ENCODE measurements at regions not wholly inside any gene's neighbourhood (a gene's known extent, or its start where the extent isn't known, plus 50 kb on each side); places are given as distances from the start of the nearest gene placed in this dataset.

DNA sequence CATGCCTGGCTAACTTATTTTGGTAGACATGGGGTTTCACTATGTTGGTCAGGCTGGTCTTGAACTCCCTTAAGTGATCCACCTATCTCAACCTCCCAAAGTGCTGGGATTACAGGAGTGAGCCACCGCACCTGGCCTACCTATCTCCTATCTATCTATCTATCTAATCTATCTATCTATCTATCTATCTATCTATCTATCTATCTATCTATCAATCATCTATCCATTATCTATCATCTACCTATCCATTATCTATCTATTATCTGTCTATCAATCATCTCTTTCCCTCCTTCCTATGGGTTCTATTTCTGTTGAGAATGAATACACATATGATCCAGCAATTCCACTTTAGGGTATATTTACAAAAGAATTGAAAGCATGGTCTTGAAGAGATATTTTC lies 194.2 kb upstream of the ARG1 start:
- H3K27me3 ChIP-seq = no peaks in the 10 kb centered on the region
- no peak for DNase-seq
- no peaks in the 10 kb centered on the region for H3K9me3 ChIP-seq
- no peak overlapping the region for H3K4me3 ChIP-seq
- H3K36me3 ChIP-seq = no peaks in the 10 kb centered on the region

DNA sequence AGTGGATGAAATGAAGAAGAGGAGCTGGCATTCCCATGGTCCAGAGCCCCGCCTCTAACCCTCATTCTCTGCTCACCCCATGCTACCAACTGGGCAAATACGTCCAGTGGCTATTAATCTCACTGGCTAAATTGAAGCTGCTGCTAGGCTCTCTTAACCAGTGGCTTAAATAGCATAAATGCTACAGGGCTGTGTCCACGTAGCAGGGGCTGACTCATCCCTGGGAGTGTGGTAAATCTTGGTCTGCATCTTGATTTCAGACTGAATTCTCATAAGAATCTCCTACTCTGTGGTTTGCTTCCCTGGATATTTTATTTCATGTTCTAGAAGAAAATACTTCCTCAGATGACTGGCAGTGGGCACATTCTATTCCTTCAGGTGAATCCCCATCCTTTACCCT lies 193.1 kb upstream of the ARG1 start:
- Histone ChIP-seq H3K9me3 (no peaks in the 10 kb centered on the region), H3K27me3 (no peaks in the 10 kb centered on the region), H3K36me3 (no peaks in the 10 kb centered on the region), H3K4me3 (no peak overlapping the region)
- peak; percentile 70 for DNase-seq

DNA sequence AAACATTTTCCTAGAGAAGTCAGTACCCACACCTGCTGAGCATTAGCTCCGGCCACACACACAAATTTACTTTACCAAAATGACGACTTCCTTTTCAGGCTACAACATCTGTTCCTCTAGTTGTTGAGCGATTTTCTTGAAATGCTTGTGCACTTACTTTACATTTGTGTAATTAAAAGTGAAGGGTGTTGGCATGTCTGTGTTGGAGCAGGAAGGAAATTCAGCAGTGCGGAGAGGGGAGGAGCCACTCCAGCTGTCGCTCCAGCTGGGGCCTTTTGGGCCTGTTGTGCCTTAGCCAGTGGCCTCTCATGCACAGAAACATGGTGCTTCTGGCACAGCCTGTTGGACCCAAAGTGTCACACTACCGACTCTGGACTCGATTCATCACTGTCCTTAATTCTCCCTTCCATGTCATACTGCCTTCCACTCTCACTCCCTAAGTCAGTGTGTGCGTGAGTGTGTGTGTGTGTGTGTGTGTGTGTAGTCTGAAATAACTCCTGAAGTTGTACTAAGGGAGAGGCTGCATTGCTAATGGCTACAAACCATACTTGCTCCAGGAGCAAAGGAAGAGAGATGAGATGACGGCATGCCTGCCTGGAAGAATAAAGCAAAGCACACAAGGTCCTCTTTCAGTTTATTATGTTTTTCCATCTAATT lies 191.8 kb upstream of the ARG1 start:
- no peaks in the 10 kb centered on the region for H3K27me3 ChIP-seq
- no peak overlapping the region for H3K4me3 ChIP-seq
- no peak for DNase-seq
- H3K9me3 ChIP-seq = no peaks in the 10 kb centered on the region
- no peaks in the 10 kb centered on the region for H3K36me3 ChIP-seq

DNA sequence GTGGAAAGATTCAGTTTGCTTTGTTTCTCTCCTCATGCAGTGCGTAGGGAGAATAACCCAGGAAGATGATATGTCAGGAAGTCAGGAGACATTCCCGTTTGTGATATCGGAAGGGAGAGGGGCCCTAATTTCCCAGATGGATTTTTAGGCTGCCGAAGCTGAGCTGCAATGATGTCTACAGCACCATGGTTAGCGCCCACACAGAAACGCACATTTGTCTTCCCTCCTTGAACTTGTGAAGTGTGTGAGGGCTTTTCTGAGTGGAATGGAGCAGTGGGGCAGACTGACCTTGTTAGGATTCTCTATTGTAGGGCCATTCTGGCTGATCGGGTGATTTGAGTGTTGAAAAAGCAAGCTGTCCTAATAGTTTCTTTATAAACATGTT lies 191.3 kb upstream of the ARG1 start:
- Histone ChIP-seq H3K9me3 (no peaks in the 10 kb centered on the region), H3K27me3 (no peaks in the 10 kb centered on the region), H3K4me3 (no peak overlapping the region), H3K36me3 (no peaks in the 10 kb centered on the region)
- DNase-seq = no peak

DNA sequence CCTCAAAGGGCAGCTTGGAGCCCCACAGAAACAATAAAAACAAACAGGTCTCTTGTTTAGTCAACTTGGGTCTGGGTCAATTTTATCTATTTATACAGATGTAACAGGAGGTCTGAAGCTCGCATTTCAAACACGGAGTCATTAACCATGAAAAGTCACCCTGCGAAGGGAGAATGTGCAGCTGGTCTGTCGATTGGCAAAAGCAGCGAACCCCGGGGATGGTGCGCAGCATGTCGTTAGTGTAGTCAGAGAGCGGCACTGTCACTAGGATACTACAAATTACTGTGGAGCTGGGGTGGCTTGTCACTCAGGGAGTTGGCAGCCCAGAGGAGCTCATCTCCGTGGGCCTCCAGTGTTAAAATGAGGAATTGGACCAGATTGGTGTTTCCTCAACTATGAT lies 190.4 kb upstream of the ARG1 start:
- H3K36me3 ChIP-seq = no peaks in the 10 kb centered on the region
- no peak overlapping the region for H3K4me3 ChIP-seq
- no peaks in the 10 kb centered on the region for H3K9me3 ChIP-seq
- no peak for DNase-seq
- H3K27me3 ChIP-seq = no peaks in the 10 kb centered on the region

DNA sequence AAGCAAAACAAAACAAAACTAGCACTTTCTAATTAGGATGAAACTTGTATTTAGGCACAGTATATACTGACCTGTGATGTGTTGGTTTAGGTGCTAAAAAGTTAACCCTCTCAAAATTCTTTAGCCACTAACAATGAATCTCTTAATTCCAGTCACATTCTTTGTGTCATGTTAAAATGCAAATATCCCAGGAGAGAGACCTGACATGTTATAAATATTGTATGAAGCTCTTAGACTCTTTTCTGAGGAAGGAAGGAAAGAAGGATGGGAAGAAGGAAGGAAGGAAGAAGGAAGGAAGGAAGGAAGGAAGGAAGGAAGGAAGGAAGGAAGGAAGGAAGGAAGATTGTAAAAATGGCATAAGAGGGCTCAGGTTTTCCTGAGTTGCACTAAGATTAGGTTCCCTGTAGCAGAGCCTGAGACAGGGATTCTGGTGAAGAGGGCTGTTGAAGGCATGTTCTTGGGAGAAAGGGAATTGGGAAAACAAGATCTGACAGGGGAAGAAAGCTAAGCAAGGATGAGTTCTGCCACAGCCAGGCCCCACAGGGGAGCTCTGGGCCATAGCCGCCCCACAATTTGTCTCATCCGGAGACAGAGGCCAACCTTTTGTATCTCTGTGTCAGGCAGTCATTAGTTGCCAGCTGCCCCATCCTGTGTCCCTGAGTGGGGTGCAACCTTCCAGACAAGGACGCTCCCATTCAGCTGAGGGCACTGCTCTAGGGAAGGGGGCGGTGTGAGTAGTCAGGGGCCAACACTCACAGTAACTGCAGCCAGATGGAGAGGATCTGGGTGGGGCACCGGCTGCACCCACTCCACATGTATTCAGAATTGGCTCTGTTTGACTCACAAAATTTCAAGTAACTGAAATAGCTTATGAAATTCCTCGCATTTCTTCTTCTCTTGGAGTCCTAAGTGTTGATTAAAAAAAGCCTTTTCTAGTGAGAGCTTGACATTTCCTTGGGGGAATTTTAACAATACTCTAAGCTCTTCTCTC lies 189.3 kb upstream of the ARG1 start:
- DNase-seq = peak; percentile 42
- no peak overlapping the region for H3K4me3 ChIP-seq
- H3K9me3 ChIP-seq = no peaks in the 10 kb centered on the region
- no peaks in the 10 kb centered on the region for H3K36me3 ChIP-seq
- no peaks in the 10 kb centered on the region for H3K27me3 ChIP-seq

DNA sequence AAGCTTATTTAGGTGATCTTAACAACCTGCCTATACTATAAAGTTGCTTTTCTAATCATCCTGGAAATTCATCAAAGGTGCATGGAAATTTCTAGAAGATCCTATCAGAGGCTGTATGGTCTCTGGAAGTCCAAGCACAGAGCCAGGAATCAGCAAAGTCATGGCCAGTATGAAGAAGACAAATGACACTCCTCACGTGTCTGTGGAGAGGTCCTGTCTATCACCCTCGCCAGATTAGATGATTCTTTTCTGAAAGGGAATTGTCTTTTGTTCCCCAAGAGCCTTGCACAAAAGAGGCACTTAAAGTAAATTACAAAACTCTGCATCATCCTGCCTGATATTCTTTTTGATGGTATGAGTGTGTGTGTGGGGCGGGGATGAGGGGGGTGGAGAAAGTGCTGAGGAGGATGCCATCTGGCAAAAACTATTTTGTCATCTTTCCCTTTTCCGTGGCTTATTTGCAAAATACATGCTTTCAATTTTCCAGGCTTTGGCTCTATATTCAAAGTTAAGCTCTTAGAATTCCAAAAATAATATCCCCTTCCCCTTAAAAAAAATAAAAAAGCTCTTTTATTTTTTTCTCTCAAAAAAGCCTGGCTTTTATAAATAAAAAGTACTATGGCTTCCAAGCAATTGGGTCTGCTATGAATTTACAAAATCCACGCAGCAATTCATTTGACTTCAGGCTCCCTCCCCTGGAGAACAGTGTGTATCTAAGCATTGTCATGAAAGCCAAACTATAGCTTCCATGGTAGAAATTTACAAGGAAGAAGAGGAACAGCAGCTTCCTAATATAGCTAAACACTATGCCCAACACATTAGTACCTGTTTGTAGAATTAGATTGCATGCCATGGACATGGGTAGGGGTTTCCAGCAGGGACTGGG lies 185.2 kb upstream of the ARG1 start:
- DNase-seq = no peak
- Histone ChIP-seq H3K27me3 (no peaks in the 10 kb centered on the region), H3K4me3 (no peak overlapping the region), H3K36me3 (no peaks in the 10 kb centered on the region), H3K9me3 (no peaks in the 10 kb centered on the region)

DNA sequence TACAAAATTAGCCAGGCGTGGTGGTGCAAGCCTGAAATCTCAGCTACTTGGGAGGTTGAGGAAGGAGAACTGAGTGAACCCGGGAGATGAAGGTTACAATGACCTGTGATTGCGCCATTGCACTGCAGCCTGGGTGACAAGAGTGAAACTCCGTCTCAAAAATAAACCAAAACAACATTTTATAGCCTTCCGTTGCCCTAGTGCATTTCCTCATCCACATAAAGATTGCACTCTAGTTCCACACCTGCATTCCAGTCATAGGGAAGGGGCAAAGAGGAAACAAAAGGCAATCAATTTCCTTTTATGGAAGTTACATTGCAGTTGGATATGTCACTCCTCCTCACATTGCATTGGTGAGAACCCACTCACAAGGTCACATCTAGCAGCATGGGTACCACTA lies 182.7 kb upstream of the ARG1 start:
- H3K9me3 ChIP-seq = peaks cover 4% of the 10 kb centered on the region; the same call in 1 of the 2 replicates
- no peak for DNase-seq

DNA sequence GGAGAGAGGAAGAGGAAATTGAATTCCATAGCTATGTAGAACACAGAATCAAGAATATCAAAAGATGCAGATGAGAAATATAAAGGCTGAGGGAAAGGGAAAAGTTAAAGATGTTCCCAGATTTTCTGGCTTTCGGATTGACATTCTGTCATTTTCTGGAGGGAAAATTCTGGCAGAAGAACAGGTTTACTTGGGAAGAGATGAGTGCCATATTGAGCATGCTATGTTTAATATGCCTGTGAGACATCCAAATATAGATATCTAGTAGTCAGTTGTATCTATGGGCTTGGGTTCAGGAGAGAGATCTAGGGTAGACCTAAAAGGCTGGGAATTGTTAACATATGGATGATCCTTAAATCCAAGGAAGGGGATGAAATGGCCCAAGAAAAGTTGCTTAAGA lies 181.9 kb upstream of the ARG1 start:
- no peaks in the 10 kb centered on the region for H3K36me3 ChIP-seq
- H3K4me3 ChIP-seq = no peak overlapping the region
- no peaks in the 10 kb centered on the region for H3K27me3 ChIP-seq
- DNase-seq = no peak
- peaks cover 4% of the 10 kb centered on the region; the same call in 1 of the 2 replicates for H3K9me3 ChIP-seq

More for the DNA sequence above, 182.7 kb upstream of the ARG1 start:
- Histone ChIP-seq H3K4me3 (no peak overlapping the region), H3K27me3 (no peaks in the 10 kb centered on the region), H3K36me3 (no peaks in the 10 kb centered on the region)

DNA sequence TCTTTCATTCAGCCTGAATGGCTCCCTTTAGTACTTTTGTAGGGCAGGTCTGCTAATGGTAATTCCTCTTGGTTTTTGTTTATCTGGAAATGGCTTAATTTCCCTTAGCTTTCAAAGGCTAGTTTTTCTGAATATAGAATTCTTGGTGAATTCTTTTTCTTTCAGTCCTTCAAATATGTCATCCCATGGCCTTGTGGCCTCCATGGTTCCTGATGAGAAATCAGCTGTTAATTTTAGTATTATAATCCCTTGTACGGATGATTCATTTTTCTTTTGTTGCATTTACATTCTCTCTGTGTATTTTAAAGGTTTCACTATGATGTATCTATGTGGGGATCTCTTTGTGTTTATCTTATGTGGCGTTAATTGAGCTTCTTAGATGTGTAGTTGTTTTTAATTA lies 179.6 kb upstream of the ARG1 start:
- no peaks in the 10 kb centered on the region for H3K27me3 ChIP-seq
- H3K36me3 ChIP-seq = no peaks in the 10 kb centered on the region
- no peak overlapping the region for H3K4me3 ChIP-seq
- H3K9me3 ChIP-seq = peaks cover 4% of the 10 kb centered on the region; the same call in 1 of the 2 replicates
- DNase-seq = no peak

DNA sequence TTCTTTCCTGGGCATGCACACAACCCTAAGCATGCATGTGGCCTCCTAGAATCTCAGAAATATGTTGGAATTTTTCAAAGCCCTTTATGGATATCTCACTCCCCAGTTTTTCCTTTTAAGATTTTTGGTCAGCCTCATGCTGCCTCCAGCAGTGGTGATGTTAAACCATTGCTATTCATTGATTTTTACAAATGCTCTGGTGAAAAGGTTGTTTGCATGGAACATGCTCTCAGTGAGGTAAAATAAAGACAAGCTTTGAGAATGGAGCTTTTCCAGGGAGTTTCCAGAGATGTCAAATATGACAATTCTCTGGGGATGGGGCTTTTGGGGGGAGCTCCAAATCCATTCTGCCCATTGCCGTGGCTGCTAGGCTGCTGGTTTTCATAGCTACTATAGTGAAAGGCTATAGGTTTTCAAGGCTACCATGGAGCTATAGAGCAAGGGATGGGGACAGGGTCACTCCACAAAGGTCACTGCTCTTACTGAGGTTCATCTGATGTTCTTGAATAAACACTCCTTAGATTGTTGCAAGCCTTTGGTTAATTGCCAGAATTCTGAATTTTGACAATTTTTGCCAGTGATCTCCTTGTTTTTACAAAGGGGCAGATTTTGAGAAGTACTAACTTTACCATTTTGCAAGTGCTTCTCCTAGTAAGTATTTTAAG lies 178.1 kb upstream of the ARG1 start:
- peaks cover 4% of the 10 kb centered on the region; the same call in 1 of the 2 replicates for H3K9me3 ChIP-seq
- no peak for DNase-seq
- H3K4me3 ChIP-seq = no peak overlapping the region
- no peaks in the 10 kb centered on the region for H3K27me3 ChIP-seq
- H3K36me3 ChIP-seq = no peaks in the 10 kb centered on the region

DNA sequence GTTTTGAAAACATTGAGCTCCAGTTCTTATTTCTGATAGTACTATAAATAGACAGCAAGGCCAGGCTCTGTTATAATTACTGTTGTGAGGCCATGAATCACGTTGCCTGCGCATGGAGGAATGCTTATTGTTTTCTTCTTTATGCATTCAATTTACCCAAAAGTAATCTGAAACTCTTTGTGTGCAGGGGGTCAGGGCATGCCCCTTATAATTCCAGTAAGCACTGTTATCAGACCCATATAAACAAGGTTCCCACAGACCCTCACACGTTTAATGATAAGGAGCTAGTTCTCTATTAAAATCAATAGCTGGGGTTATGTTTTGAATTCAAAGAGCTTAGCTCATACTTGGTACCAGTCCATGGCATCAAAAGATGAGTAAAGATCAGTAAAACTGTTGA lies 174.8 kb upstream of the ARG1 start:
- H3K36me3 ChIP-seq = no peaks in the 10 kb centered on the region
- H3K27me3 ChIP-seq = no peaks in the 10 kb centered on the region
- DNase-seq = no peak
- H3K9me3 ChIP-seq = peaks cover 13% of the 10 kb centered on the region
- no peak overlapping the region for H3K4me3 ChIP-seq

DNA sequence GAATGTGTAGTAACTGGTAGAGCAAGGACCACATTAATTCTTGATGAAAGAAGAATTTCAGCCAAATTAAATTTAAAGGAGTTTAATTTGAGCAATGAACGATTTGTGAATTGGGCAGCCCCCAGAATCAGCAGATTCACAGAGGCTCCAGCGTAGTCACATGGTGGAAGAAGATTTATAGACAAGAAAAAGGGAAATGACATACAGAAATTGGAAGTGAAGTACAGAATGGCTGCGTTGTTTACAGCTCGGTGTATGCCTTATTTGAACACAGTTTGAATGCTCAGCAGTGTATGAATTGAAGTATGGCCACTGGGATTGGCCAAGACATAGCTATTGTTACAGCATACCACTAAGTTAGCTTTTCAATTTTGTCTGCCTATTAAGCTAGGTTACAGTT lies 173.6 kb upstream of the ARG1 start:
- DNase-seq = no peak
- H3K36me3 ChIP-seq = no peaks in the 10 kb centered on the region
- H3K9me3 ChIP-seq = peaks cover 9% of the 10 kb centered on the region
- H3K4me3 ChIP-seq = no peak overlapping the region
- no peaks in the 10 kb centered on the region for H3K27me3 ChIP-seq

DNA sequence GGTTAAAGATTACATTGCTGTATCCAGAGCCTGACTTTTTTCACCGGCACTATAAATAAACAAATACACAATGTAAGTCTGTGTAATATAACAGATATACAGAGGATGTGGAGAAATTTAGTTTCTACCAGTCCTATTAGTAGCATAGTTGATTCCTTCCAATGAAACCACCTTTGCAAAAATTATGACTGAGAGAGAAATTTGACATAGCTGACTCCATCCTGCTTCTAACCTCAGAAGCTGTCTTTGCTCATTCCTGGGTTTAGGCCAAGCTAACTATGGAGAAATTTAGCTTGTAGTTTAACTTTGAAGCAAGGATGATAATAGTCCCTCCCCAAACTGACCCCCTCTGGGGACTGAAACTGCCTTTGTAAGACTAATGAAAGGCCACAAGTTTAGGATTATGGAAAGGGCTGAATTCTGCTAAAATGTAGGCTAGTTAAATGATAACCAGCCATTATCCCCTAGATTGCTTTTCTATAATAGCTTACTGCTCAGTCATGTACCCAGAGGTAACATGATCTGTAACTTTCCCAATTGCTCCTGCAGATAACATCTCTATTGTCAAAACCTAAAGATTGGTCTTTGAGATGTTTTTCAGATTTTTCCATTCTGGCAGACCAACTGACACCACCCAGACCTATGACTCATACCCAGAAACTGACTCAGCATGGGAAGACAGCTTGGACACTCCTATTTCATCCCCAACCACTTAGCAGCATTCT lies 172.8 kb upstream of the ARG1 start:
- peak; percentile 32 for DNase-seq
- H3K36me3 ChIP-seq = no peaks in the 10 kb centered on the region
- no peaks in the 10 kb centered on the region for H3K27me3 ChIP-seq
- H3K4me3 ChIP-seq = no peak overlapping the region
- H3K9me3 ChIP-seq = peaks cover 9% of the 10 kb centered on the region

DNA sequence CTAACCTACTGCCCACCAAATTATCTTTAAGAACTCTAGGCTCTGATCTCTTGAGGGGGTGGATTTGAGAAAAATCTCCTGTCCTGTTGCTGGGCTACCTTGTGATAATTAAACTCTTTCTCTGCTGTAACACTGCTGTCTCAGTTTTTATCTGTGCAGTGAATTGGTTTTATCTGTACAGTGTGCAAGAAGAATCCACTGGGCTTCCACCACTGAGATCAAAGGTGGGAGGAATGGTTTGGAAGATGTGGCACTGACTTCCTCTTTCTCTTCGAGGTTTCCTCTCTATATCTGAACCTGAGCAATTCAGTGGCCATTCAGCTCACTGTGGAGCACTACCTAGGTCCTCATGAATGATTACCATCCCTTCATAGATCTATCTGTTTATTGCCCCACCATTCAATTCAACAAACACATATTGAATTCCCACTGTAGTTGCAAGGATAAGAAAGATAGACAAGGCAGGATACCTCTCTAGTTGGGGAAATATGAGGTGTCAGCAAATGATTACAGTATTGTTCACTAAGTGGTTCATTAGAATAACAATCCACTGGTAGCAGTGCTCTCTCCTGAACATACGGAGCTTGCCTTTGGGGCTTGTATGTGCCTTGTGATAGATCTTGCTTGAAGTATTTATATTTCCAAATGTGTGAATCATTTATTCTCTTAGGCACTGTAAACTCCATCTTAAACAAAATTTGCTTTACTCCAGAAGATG lies 172.1 kb upstream of the ARG1 start:
- Histone ChIP-seq H3K27me3 (no peaks in the 10 kb centered on the region), H3K9me3 (peaks cover 9% of the 10 kb centered on the region), H3K4me3 (no peak overlapping the region), H3K36me3 (no peaks in the 10 kb centered on the region)
- DNase-seq = no peak

Data from MG63 (cell line).